ENCODE measurements at regions not wholly inside any gene's neighbourhood (a gene's known extent, or its start where the extent isn't known, plus 50 kb on each side); places are given as distances from the start of the nearest gene placed in this dataset.

DNA sequence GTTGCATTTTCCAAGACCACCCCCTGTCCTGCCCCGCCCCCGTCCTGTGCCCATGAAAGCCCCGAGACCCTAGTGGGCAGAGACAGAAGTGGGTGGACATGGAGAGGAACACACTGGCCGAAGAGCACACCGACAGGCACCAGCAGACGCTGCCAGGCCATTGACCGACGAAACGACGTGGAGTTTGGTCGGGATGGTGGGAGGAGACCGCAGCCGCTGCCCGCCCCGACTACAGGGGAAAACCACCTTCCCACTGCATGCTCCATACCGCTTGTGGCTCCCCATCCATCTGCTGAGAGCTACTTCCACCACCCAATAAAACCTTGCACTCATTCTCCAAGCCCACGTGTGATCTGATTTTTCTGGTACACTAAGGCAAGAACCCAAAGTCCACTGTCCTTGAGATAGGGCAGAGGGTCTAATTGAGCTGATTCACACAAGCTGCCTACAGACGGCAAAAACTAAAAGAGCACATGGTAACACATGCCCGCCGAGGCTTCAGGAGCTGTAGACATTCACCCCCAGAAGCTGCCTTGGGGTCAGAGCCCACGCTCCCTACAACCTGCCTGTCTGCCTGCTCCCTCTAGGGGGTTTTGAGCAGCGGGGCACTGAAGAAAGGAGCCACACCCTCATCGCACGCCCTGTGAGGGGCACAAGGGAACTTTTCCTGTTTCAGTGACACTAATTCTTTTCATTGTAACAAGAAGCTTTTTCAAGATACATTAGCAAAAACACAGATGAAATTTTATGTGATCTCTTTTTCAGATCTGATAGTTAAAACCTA is 81.2 kb upstream of the RAB3GAP2 start:
- DNase-seq, result no peak

DNA sequence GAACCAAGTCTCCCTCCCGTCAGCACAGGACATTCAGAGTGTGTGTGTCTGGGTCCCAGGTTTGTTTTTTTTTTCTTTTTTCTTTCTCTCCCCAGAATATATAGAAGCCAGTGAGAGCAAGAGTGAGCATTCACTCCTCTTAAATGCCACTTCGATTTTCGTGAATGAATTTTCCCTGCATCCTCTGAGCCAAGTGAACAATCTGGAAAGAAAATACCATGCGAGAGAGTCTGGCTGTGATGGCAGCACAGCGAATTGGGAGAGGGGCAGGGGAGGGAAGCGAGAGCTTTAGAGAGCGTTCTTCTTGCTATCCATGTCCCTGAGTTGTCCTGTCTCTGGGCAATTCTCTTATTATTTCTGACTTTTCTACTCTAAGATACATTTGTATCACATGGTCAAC is 76.0 kb upstream of the RAB3GAP2 start:
- DNase-seq, result no peak

DNA sequence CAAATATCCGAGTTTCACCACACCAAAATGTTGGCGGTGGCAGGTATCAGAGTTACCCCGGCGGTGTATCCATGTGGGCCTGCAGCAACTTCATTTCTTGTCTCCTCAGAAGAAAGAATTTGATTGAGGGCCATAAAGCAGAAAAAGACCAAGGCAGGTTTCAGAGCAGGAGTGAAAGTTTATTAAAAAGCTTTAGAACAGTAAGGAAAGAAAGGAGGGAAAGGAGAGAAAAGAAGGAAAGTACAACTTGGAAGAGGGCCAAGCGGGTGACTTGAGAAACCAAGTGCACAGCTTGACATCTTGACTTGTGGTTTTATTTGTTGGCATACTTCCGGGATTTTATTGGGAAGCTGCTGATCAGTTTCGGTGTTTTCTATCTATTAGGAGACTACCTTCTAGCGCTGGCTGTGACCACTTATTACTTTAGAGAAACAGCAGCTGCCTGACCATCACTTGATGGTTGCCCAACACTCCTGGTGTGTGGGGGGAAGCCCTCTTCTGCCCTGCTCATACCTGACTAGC is 75.5 kb upstream of the RAB3GAP2 start:
- DNase-seq, result no peak

DNA sequence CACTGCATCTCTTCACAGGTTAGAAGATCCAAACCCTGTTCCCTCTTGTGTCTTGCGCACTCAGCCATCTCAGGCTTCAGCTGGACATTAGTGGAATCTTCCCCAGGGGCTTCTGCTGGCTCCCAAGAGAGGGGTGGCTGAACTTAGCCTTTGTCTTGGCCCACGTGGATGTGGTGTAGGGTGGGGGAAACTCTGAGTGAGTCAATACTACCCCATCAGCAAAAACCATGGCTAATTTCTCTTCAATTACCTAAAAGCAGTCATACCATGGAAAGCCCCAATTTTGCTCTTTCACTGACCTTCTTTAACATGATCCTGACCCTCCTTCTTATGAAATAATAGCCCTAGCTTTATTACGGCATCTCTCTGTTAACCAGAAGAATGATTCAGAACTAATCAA is 72.5 kb upstream of the RAB3GAP2 start:
- no peak for DNase-seq

DNA sequence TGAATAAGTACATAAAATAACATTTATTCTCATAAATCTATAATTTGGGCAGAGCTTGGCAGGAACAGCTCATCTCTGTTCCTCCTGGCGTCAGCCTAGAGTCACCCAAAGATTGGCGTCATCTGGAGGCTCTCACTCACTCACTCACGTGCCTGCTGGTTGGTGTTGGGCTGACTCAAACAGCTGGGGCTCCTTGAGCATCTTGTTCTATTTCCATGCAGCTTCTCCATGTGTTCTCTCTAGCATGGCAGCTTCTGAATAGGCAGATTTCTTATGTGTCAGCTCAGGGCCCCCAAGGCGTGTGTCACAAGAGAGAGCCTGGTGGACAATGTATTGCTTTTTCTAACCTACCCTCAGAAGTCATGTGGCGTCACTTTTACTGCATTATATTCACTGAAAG is 70.6 kb upstream of the RAB3GAP2 start:
- DNase-seq, result no peak

DNA sequence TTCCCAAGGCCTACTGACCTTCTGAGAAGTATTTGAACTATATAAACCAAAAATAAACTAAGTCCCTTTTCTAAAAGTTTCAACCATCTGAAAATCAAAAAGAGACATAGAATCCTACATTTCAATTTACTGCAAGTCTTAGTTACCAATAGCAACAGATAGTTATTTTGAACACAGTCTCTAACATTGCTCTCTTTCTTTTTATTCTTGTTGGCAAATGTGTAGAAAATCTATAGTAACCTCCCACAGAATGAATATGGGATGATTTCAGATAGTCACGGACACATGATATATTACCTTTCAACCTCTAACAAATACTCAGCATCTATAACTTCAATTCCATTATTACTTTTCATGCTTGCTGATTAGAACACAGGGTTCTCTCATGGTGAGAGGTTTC is 68.9 kb upstream of the RAB3GAP2 start:
- DNase-seq, result no peak

DNA sequence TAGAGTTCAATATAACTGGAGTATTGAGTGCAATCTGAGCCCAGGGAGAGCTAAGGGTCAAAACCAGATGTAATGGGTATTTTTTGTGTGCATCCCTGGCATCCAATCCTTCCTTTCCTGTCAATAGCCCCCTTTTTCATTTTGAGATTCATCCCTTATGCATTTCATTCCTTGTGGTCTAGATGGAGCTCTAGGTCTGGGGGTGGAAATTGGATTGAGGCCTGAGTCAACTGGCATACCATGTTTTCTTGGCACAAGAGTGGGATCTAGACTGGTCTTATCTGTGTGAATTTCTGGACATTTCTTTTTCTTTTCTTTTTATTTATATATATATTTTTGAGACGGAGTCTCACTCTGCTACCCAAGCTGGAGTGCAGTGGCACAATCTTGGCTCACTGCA is 67.3 kb upstream of the RAB3GAP2 start:
- no peak for DNase-seq

DNA sequence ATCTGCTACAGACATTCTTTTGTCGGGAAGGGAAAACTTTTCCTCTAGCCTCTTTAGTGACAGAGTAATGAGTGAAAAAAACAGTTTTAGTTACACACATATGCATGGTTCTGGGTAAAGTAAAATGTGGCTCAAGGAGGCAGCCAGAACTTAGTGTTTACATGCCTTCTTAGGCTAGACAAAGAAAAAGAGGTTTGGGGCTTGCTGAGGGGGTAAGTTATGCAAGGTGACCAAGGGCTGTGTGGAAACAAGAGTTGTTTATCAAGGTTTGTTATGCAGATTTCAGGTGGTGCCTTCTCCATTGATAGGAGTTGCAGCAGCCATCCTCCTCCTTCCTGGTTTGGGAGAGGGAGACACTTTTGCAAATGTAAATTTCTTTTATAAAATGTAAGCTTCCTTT is 66.5 kb upstream of the RAB3GAP2 start:
- no peak for DNase-seq

DNA sequence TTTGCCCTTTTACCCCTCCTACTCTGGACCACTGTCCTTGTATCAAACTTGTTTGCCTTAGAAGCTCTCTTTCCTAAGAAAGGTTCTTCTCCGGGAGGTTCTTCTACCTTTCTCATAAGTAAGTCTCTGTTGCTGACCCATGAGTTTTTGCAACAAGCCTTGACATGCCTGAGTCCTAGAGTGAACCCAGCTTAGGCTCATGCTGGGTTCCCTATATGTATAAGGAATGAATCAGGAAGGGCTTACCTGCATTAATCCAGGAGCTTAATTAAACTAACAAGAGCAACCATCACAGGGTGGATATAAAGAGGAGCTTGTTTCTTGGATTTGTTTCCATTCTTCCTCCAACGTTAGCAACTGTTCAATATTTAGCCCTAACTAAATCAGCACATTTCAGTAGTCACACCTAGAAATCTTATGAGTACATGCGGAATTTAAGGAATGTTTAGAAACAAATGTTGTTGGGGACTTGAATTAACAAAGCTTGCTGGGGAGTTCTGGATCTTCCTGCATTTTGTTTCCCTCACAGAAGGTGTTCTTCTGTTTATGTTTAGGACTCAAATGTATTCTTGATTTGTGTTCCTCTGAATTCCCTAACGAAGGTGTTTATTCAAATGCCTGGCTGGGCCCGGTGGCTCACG is 64.3 kb upstream of the RAB3GAP2 start:
- DNase-seq, result no peak

DNA sequence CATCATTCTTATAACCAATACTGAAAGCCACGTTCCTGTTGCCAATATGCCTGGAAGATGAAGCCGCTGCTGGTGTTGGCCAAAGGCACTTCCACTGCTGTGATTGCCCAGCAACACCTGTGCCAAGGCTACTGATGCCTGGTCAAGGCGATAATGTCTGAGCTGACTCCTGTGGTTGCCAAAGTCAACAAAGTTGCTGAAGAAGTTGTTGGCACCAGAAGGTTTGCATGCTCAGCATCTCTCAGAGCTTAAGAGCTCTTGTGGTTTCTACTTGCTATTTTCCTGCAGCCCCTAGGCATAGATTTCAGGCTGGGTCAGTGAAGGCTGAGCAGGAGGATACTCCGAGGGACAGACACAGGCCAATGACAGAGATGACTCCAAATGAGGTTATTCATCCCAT is 63.4 kb upstream of the RAB3GAP2 start:
- DNase-seq, result no peak

DNA sequence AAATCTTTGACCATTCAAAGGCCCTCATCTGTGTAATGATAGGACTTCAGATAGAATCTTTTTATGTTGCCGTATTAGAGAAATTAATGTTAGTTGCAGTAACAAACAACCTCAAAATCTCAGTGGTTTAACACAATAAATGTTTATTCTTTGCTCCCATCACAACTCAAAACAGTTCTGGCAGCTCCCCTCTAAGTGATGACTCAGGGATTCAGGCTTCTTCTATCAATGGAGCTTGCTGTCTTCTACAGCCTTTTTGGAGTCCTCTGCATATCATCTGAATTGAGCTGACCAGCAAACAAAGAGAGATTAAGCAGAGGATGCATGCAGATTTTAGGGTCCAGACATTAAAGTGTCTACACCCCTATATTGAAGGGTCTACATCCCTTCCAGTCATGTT is 59.1 kb upstream of the RAB3GAP2 start:
- no peak for DNase-seq

DNA sequence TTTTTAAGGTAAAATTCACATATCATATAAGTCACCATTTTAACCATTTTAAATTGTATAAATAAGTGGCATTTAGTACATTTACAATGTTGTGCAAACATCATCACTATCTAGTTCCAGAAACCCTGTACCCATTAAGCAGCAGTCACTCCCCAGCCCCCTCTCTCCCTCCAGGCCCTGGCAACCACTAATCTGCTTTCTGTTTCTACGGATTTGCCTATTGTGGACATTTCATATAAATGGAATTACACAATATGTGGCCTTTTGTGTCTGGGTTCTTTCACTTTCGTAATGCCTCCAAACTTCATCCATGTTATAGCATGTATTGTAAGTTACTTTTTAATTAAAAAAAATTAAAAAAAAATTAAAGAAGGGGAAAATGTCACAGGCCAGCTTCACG is 58.0 kb upstream of the RAB3GAP2 start:
- DNase-seq, result peak; percentile 89

DNA sequence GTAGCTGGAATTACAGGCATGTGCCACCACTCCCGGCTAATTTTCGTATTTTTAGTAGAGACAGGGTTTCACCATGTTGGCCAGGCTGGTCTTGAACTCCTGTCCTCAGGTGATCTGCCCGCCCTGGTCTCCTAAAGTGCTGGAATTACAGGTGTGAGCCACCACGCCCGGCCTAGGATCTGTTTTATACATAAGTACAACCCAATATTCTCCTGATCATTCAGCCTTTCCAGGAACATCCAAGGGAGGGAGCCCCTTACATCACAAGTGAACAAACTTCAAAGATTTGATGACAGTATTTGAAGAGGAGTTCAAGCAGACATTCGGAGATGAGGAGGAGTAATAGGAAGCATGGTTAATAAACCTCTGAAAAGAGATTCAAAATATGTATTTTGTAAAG is 54.9 kb upstream of the RAB3GAP2 start:
- DNase-seq, result no peak

DNA sequence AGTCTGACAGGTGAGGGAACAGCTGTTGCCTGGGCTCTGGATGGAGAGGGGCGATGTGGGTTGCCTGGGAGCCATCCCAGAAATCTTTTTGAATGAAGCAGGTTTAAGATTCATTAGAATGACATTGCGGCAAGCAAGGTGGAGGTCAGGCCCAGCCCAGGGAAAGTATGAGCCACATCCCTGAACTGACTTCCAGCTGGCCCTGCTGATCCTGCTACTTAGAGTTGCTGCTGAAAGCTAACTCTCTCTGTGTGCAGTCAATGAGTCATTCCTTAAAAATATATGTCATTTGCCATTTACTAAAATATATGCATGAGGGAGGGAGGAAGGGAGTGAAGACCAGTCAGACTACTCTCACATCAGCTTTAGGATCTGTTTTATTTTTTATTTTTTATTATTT is 54.3 kb upstream of the RAB3GAP2 start:
- DNase-seq, result no peak

DNA sequence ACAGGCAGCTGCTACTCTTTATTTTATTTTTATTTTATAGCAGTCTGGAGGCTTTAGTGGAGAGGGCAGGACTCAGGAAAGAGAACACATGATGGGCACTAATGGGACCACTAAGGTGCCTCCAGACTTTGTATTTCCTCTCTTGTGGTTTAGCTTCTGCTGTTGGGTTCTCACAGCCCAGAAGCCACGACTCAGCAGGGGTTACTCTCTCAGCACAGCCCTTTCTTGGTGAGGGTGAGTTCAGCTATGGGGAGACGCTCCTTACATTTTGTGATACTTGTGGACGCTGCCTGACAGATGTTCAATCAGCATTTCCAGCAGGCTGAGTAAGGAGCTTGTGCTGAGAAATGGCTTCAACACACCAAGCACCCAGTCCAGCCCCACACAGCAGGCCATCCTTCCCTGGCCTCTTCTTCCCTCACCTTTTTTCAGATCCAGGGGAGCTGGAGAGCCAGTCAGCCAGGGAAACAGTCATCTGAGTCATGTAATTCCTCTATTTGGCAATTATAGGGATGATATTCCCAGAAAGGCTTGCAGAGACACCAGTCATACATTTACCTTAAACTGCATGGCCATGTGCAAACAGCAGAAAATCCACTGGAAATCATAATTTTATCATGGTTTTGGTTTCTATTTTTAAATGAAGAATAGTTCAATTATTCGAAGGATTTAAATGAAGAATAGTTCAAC is 53.2 kb upstream of the RAB3GAP2 start:
- DNase-seq, result no peak

DNA sequence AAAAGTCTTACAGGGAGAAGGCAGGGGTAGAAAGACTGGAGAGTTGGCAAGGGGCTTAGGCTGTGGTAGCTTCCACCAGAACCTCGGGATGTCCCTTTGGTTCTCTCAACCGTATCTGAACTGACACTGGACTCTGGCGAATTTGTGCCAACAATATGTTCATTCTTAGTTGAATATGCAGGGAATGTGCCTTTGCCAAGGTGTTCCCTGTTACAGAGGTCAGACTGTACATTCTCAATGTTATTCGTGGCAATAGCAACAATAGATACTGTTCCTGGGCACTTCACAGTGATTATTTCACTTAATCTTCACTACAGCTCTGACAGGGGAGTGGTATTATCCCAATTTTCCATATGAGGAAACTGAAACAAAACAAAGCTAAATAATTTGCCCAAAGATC is 51.5 kb upstream of the RAB3GAP2 start:
- DNase-seq, result no peak

DNA sequence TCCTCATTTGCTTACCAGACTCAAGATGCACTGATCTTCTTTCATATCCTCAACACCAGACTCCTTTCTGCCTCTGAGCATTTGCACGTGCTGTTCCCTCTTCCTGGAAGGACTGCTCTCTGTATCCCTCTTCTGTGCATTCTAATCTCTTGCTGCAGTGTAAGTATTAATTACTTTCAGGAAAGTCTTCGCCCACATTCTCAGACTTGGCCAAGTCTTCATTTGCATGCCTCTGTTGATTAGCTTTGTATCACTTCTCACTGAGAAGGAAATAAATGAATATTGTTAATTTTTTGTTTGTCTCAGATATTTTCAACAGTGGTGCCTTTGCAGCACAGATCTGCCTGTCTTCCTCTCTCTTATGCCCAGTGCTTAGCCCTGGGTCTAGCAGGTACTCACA is 50.3 kb upstream of the RAB3GAP2 start:
- no peak for DNase-seq
